Left kidney (tissue), 1 donor: ENCODE measurements at regions not wholly inside any gene's neighbourhood (a gene's known extent, or its start where the extent isn't known, plus 50 kb on each side); places are given as distances from the start of the nearest gene placed in this dataset.
"Not testable (repeated sequence)": the region's sequence is repeated elsewhere in the genome, so short reads cannot be mapped to it uniquely, and the experiment has no call there.

Source experiments
- DNase-seq: peaks from one replicate; pipeline ENCODE4 v3.0.0-alpha.2; 2013

GRCh38 chr6:43885399-43886066 lies 115.5 kb downstream of the VEGFA start:
- DNase-seq = no peak

GRCh38 chr6:43884652-43885022 lies 114.6 kb downstream of the VEGFA start:
- DNase-seq = no peak

- DNase-seq = no peak
Observed at GRCh38 chr6:43883847-43884651, 114.0 kb downstream of the VEGFA start.

GRCh38 chr6:43882690-43883448 lies 112.9 kb downstream of the VEGFA start:
- DNase-seq = not testable (repeated sequence)

- no peak for DNase-seq
Observed at GRCh38 chr6:43880236-43881137, 110.5 kb downstream of the VEGFA start.

GRCh38 chr6:43879722-43880121 lies 109.7 kb downstream of the VEGFA start:
- DNase-seq = no peak

- no peak for DNase-seq
Observed at GRCh38 chr6:43878823-43879495, 108.9 kb downstream of the VEGFA start.

- no peak for DNase-seq
Observed at GRCh38 chr6:43878127-43878634, 108.2 kb downstream of the VEGFA start.

GRCh38 chr6:43877463-43878126 lies 107.6 kb downstream of the VEGFA start:
- no peak for DNase-seq

- DNase-seq = no peak
Observed at GRCh38 chr6:43877036-43877435, 107.0 kb downstream of the VEGFA start.

GRCh38 chr6:43876602-43877001 lies 106.6 kb downstream of the VEGFA start:
- DNase-seq = no peak

- DNase-seq = no peak
Observed at GRCh38 chr6:43875849-43876572, 106.0 kb downstream of the VEGFA start.

GRCh38 chr6:43874814-43875590 lies 105.0 kb downstream of the VEGFA start:
- DNase-seq = no peak

- peak; percentile 88 for DNase-seq
Observed at GRCh38 chr6:43873806-43874714, 104.0 kb downstream of the VEGFA start.

GRCh38 chr6:43871933-43872332 lies 101.9 kb downstream of the VEGFA start:
- DNase-seq = no peak

- no peak for DNase-seq
Observed at GRCh38 chr6:43871284-43871683, 101.3 kb downstream of the VEGFA start.

- no peak for DNase-seq
Observed at GRCh38 chr6:43870660-43871061, 100.7 kb downstream of the VEGFA start.
